HAP-1 (cell line): ENCODE measurements at regions not wholly inside any gene's neighbourhood (a gene's known extent, or its start where the extent isn't known, plus 50 kb on each side); places are given as distances from the start of the nearest gene placed in this dataset.
"Not testable (repeated sequence)": the region's sequence is repeated elsewhere in the genome, so short reads cannot be mapped to it uniquely, and the experiment has no call there.

ENCODE experiments used
- DNase-seq, 2 experiments: peaks; one replicate each; pipeline ENCODE4 v3.0.0-alpha.2; 2016 to 2020; ENCODE audit warnings: low spot score in 2 of 2
- H3K27me3 ChIP-seq: fragments of 250-450 bp; sonication (Bioruptor Pico); 2 replicates; pipeline ENCODE4 v1.5.1; 2020; ENCODE audit warnings: low read depth, mild to moderate bottlenecking, moderate library complexity
- H3K36me3 ChIP-seq: fragments of 250-450 bp; sonication (Bioruptor Pico); replicated peaks from 2 replicates; pipeline ENCODE4 v1.5.1; 2020; ENCODE audit warnings: mild to moderate bottlenecking
- H3K4me1 ChIP-seq: fragments of 250-450 bp; sonication (Bioruptor Pico); 2 replicates; pipeline ENCODE4 v1.5.1; 2020; ENCODE audit warnings: mild to moderate bottlenecking
- H3K4me3 ChIP-seq: fragments of 250-450 bp; sonication (Bioruptor Pico); 2 replicates; pipeline ENCODE4 v1.5.1; 2020; ENCODE audit warnings: mild to moderate bottlenecking, moderate library complexity
- H3K9me3 ChIP-seq: fragments of 250-450 bp; sonication (Bioruptor Pico); 2 replicates; pipeline ENCODE4 v1.5.1; 2020; ENCODE audit warnings: mild to moderate bottlenecking, moderate library complexity
- in situ Hi-C: fragments of 300-500 bp; cut with MboI; formaldehyde crosslinking; loops from 3 replicates; pipeline ENCODE4 v1.14.3; 2020; ENCODE audit warnings: low sequenced_read_pairs, inconsistent platforms, mixed read lengths

DNA sequence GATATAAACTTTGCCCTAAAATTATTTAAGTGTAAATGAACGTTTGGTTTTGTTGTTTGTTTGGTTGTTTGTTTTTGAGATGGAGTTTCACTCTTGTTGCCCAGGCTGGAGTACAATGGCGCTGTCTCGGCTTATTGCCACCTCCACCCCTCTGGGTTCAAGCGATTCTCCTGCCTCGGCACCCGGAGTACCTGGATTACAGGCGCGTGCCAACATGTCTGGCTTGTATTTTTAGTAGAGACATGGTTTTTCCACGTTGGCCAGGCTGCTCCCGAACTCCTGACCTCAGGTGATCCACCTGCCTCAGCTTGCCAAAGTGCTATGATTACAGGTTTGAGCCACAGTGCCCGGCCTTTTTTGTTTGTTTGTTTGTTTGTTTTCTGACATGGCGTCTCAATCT is 87.9 kb upstream of the CHD2 start:
- H3K4me3 ChIP-seq, result no peak overlapping the region
- H3K27me3 ChIP-seq, result no peaks in the 10 kb centered on the region; the same call in 1 of the 2 replicates
- no peaks in the 10 kb centered on the region for H3K9me3 ChIP-seq
- DNase-seq, result no peak
- in situ Hi-C loops, result no loop called here
- peaks cover 30% of the 10 kb centered on the region for H3K4me1 ChIP-seq
- H3K36me3 ChIP-seq, result no peaks in the 10 kb centered on the region

DNA sequence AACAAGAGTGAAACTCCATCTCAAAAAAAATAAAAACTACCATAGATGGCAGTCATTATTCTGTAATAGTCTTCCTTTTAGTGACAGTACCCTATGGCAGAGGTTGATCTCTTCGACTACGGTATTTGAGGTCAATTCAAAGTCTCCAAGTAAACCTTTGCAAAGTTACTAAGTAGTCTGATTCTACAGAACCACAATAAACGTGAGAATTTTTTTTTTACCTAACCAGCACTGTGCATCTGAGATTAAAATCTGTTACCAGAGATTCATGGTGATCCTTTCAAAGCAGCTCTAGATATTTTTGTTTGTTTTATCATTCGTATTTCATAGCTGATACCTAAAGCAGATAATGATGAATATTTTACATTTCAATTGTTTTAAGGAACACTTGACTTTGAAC is 86.6 kb upstream of the CHD2 start:
- Histone ChIP-seq H3K9me3 (no peaks in the 10 kb centered on the region), H3K4me3 (no peak overlapping the region), H3K4me1 (peaks cover 24% of the 10 kb centered on the region), H3K27me3 (no peaks in the 10 kb centered on the region; the same call in 1 of the 2 replicates), H3K36me3 (no peaks in the 10 kb centered on the region)
- no peak for DNase-seq
- in situ Hi-C loops, result no loop called here

DNA sequence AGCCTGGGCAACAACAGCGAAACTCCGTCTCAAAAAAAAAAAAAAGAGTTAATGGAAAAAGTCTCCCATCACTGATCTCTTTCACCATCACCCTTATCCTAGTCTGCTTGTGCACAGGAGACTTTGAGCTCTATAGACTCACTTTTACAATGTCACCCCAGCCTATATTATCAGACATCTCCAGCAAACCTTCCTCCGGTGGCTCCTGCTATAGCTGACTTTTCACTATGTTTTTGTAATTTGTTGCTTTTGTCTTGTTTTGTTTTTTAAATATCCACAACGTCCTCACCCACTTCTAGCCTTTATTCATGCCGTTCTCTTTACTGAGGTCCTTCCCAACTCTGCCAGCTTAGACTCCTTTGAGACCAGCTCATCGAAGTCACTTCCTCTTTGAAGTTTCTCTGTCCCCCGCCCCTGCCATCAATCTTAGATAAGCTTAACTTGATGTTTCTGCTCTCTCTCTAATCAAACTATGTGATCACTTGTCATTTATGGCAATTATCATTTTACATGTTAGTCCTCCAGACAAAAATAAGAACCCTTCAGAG is 82.7 kb upstream of the CHD2 start:
- in situ Hi-C loops, result loop anchor here (5.0 kb wide), 1 partner anchor 65 kb away; no protein-coding TSS in a partner anchor
- Histone ChIP-seq H3K9me3 (no peaks in the 10 kb centered on the region), H3K4me1 (peaks cover 34% of the 10 kb centered on the region), H3K4me3 (no peak overlapping the region), H3K36me3 (no peaks in the 10 kb centered on the region), H3K27me3 (no peaks in the 10 kb centered on the region)
- DNase-seq, result no peak

DNA sequence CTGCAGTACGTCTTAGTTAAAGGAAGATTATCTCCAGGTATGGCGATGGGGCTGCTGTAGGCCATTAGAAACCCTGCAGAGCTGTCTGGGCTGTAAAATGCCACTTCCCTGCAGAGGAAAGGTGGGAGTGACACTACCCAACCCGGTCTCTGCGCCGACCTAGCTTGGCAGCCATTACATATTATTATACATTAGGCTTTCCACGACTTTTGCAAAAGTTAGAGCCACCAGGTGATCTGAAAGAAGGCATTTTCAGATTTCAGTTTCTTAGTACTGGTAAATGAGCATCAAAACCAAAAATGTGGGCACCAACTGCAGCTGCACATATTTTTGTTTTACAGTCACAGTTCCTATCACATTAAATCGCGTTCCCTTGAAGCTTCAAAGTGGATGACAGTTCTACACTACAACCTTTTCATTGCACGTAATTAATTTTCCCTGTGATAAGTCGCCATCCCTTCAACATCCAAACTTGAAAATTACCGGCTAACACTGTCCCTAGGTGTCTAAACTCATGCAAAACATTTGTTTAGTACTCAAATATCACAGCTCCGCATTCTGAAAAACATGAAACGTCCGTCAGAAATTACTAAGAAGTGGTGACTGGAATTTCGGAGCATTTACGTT is 81.4 kb upstream of the CHD2 start:
- in situ Hi-C loops, result loop anchor here (5.0 kb wide), 1 partner anchor 64 kb away; no protein-coding TSS in a partner anchor
- peaks cover 42% of the 10 kb centered on the region for H3K4me1 ChIP-seq
- H3K9me3 ChIP-seq, result no peaks in the 10 kb centered on the region
- no peaks in the 10 kb centered on the region for H3K27me3 ChIP-seq
- no peak overlapping the region for H3K4me3 ChIP-seq
- no peak for DNase-seq
- no peaks in the 10 kb centered on the region for H3K36me3 ChIP-seq

DNA sequence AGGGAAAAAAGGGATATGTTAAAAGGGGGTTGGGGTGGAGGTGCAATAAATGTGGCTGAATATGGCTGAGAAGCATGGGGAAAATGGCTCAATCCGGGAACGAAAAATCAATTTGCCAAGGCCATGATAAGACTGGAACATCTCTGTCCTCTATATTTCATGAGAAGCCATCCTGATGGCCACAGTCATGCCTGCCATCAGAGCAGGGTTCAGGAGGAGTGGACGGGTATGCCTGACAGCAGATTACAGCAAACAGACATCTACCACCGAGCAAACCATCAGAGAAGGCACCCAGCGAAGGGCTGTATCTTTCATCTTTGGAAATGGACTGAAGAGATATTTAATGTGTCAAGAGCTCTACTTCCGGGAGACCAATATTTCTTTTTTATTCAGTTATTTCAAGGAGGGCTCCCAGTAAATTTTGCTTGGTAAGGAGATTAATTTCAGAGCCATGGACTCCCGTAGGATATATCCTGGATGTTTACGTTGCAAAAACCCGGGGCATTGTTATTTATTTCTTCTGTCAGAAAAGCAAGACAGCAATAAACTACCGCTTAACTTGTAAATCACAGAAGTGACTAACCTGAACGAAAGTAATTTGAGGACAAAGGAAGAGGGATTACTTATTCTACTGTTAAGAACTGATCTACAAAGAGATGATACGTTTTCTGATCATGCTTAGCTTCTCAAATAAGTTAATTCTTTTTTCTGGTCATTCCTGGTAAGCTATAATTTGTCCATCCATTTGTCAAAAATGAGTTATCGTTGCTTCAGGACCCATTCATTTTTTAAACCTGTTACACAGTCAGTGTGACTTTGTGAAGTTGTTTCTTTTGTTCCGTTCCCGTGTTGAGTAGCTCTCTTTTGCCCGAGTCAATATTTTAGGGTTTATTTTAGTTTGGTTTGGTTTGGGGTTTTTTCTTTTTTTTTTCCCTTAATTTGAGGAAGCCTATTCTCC is 80.6 kb upstream of the CHD2 start:
- H3K9me3 ChIP-seq, result no peaks in the 10 kb centered on the region
- no peaks in the 10 kb centered on the region for H3K36me3 ChIP-seq
- in situ Hi-C loops, result loop anchor here (5.0 kb wide), 1 partner anchor 63 kb away; no protein-coding TSS in a partner anchor
- peak in 1 of 2 experiments; percentile 85 for DNase-seq
- peaks cover 42% of the 10 kb centered on the region for H3K4me1 ChIP-seq
- peak overlapping the region; percentile 18 for H3K4me3 ChIP-seq
- H3K27me3 ChIP-seq, result no peaks in the 10 kb centered on the region

DNA sequence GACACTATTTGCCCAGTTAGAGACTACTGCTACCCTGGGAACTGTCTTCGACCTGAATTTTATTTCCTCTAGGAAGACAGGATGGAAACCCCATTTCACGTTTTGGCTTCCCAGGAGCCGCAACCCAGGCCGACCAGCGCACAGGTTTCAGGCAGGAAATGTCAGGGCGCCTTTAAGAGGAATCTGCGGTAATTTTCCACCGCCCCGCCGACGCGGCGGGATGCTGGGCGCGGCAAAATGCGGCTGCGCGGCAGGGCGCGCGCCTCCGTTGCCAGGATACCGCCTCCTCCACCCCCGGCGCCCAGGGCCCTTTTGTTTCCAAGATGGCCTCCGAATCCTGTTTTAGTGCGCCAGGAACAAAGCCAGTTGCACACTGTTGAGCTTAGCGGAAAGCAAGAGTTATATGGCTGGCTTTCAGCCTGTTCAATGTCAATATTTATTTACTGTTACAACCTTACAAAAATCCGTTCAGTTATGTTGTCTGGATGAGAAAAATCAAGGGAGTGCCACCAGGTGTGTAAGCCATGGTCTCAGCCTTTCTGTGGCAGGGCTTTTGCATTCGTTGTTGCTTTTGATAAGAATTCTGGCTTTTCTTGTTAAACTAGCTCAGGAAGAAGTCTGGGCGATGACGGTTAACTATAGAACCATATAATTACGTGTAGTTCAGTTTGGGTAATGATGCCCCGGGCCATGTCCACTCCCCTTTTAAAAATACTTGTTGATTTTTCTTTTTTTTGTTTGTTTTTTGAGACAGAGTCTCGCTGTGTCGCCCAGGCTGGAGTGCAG is 79.7 kb upstream of the CHD2 start:
- DNase-seq, result peak; percentile 91 to 94
- peaks cover 42% of the 10 kb centered on the region for H3K4me1 ChIP-seq
- no peaks in the 10 kb centered on the region for H3K27me3 ChIP-seq
- in situ Hi-C loops, result no loop called here
- H3K36me3 ChIP-seq, result no peaks in the 10 kb centered on the region
- H3K9me3 ChIP-seq, result no peaks in the 10 kb centered on the region
- peak overlapping the region; percentile 18 for H3K4me3 ChIP-seq

DNA sequence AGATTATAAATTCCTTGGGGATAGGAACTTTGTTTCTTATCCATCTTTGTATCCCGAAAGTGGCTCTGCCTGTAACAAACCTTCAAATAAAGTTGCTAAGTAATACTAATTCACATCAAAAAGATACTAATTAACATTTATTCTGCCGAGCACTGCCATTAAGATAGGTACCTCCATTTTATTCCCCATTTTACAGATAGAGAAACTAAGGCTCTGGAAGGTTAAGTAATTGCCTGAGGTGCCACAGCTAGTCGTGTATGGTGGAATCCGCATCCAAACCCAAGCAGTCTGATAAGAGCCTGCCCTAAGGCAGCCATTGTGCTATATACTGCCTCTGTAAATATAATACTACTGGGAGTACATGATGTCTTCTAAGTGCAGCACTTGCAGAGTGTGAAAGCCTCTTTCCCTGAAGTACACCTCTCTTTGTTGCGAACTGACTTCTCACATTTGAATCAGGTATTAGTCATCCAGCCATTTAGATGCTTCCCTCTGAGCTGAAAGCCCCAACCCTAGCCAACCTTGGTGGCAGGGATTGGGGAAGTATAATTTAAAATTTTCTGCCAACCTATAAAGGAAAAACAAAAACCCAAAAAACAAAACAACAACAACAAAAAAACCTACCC is 78.5 kb upstream of the CHD2 start:
- peaks cover 42% of the 10 kb centered on the region for H3K4me1 ChIP-seq
- H3K27me3 ChIP-seq, result no peaks in the 10 kb centered on the region
- H3K4me3 ChIP-seq, result no peak overlapping the region
- no peaks in the 10 kb centered on the region for H3K9me3 ChIP-seq
- DNase-seq, result peak in 1 of 2 experiments; percentile 35
- H3K36me3 ChIP-seq, result no peaks in the 10 kb centered on the region
- in situ Hi-C loops, result no loop called here

DNA sequence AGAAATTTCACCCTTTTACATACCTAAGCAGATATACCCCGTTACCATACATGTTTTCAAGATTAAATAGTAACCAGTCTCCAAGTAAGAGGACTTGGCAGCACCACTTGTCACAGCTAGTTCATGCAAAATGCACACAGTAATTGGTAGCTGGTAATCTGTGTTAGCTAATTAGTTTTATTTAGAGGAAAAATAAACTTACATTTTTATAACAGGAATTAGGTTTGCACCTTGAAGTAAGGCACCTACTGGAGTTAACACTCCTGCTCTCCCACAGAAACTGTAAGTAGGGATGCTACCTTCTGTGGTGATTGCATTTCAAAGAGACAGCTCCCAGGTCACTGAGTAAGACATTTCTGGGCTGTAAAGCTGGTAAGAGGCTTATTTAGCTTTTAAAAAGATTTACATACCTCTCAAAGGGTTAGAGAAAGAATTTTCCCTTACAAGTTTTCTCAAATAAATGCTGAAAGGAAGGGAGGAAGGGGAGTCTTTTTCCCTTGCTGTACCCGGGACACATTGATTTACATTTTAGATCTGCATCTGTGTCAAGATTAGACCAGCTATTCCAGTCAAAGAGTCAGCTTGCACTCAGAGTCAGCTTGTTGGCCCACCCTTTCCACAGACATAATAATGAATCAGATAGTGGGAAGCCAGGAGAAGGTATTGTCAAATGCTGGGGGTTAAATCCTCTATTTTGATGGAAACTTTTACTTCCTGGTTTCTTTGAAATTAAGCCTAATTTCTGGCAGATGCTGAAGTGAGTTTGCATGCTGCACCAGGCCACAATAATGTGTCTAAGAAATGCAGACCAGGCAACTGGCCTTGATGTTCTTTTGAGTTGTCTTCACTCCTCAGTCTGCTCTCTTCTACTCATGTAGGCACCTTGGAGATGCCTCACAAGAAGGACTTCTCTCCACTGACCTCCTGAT is 77.6 kb upstream of the CHD2 start:
- Histone ChIP-seq H3K36me3 (no peaks in the 10 kb centered on the region), H3K9me3 (no peaks in the 10 kb centered on the region), H3K4me3 (no peak overlapping the region), H3K27me3 (no peaks in the 10 kb centered on the region), H3K4me1 (peaks cover 41% of the 10 kb centered on the region)
- in situ Hi-C loops, result no loop called here
- DNase-seq, result peak; percentile 63 to 92

DNA sequence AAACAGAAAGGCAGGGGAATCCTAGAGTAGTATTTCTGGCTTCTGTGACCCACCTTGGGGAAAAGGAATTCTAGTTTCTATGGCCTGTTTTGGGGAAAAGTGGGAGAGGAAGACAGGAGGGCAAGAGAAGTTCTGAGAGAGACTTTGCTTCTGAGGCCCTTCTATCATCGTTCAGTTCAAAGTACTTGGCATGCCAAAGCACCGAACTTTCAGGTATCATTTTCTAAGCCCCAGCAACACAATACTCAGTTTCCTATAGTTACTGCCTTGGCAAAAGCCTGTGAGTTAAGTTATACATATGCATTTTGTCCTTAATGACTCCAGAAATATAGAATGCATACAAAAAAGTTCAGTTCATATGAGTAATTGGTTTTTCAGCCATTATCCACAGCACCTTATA is 74.1 kb upstream of the CHD2 start:
- DNase-seq, result no peak
- Histone ChIP-seq H3K36me3 (no peaks in the 10 kb centered on the region), H3K4me1 (peaks cover 32% of the 10 kb centered on the region), H3K27me3 (no peaks in the 10 kb centered on the region), H3K4me3 (no peak overlapping the region), H3K9me3 (no peaks in the 10 kb centered on the region)
- in situ Hi-C loops, result no loop called here

DNA sequence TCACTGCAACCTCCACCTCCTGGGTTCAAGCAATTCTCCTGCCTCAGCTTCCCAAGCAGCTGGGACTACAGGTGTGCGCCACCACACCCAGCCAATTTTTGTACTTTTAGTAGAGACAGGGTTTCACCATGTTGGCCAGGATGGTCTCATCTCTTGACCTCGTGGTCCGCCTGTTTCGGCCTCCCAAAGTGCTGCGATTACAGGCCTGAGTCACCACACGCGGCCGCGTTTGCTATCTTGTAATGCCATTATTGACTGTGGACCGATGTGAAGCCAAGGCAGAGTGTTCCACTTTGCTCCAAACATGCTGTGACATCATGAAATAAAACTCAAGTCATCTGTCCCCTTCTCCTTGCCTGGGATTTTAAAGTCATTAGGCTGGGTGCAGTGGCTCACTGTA is 72.1 kb upstream of the CHD2 start:
- H3K9me3 ChIP-seq, H3K27me3 ChIP-seq, in situ Hi-C loops, H3K4me3 ChIP-seq, H3K36me3 ChIP-seq, DNase-seq: not testable (repeated sequence)
- peaks cover 29% of the 10 kb centered on the region for H3K4me1 ChIP-seq

DNA sequence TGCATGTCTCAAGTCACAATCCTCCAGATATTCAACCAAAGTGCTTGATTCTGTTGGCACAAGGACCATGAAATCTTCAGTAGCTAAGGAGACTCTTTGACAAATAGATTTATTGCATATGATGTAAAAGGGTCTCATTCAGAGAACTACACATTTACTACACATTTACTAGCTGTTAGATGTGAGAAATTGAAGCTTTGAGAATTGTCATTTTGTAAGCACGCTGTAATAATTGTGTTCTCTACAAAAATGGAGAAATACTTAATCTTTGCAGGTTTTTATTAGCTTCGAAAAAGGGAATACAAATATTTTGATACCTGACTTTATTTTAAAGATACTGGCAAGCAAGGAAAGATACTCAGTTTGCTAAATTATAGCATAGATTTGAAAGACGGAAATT is 70.2 kb upstream of the CHD2 start:
- no peak for DNase-seq
- Histone ChIP-seq H3K4me3 (no peak overlapping the region), H3K4me1 (peaks cover 27% of the 10 kb centered on the region), H3K9me3 (no peaks in the 10 kb centered on the region), H3K27me3 (no peaks in the 10 kb centered on the region), H3K36me3 (no peaks in the 10 kb centered on the region)
- in situ Hi-C loops, result no loop called here

DNA sequence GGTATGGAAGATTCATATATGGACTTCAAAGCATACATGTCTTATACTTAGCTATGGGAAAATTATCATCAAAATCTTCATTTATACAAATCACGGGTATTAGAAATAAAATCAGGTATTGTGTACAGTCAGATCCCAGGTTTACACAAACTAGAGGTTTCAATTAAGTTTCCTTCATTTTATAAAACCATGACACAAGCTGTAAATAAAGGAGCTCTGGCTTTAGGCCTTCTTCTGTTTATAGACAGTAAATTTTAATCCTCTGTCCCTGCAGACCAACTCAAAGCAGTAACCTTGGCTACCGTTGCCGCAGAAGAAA is 68.8 kb upstream of the CHD2 start:
- no peak overlapping the region for H3K4me3 ChIP-seq
- peak in 1 of 2 experiments; percentile 91 for DNase-seq
- in situ Hi-C loops, result no loop called here
- no peaks in the 10 kb centered on the region for H3K27me3 ChIP-seq
- H3K4me1 ChIP-seq, result peaks cover 27% of the 10 kb centered on the region
- no peaks in the 10 kb centered on the region for H3K36me3 ChIP-seq
- H3K9me3 ChIP-seq, result no peaks in the 10 kb centered on the region
